GM21619 (cell line): ENCODE measurements at regions not wholly inside any gene's neighbourhood (a gene's known extent, or its start where the extent isn't known, plus 50 kb on each side); places are given as distances from the start of the nearest gene placed in this dataset.
"Not testable (repeated sequence)": the region's sequence is repeated elsewhere in the genome, so short reads cannot be mapped to it uniquely, and the experiment has no call there.

Experiments used
- ATAC-seq: cut with Tn5 transposase; IDR thresholded peaks from one replicate; pipeline ENCODE4 v1.9.1; 2021; ENCODE audit not compliant: unreplicated experiment

DNA sequence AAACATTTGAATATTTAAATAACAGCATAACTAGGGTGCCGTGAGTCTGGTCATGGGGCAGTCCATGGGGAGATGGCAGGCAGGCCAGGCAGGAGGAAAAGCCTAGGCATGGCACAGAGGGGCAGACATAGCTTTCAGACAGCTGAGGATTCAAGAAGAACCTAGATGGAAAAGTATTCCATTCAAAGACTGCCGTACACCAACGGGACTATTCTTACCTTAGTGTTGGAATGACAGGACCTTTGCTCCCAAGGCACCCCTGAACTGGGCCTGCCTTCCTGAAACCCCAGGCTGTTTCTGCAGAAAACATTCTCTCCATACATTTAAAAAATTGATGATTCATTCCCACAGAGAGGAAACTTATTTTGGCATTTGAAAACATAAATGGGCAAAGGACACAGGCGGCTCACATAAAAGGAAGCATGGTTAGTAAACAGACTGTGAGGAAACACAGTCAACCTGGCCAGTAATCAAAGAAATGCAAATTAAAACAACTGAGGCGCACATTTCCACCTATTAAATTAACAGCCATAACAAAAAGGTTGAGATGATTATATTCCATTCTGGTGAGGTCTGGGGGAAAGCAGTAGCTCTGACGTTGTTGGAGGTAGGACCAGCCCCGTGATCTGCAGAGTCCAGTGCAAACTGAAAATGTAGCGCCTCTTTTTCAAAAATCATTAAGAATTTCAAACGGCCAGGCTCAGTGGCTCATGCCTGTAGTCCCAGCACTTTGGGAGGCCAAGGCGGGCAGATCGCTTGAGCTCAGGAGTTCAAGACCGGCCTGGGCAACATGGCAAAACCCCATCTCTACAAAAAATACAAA lies 71.3 kb upstream of the SMAD3 start:
- no peak for ATAC-seq

DNA sequence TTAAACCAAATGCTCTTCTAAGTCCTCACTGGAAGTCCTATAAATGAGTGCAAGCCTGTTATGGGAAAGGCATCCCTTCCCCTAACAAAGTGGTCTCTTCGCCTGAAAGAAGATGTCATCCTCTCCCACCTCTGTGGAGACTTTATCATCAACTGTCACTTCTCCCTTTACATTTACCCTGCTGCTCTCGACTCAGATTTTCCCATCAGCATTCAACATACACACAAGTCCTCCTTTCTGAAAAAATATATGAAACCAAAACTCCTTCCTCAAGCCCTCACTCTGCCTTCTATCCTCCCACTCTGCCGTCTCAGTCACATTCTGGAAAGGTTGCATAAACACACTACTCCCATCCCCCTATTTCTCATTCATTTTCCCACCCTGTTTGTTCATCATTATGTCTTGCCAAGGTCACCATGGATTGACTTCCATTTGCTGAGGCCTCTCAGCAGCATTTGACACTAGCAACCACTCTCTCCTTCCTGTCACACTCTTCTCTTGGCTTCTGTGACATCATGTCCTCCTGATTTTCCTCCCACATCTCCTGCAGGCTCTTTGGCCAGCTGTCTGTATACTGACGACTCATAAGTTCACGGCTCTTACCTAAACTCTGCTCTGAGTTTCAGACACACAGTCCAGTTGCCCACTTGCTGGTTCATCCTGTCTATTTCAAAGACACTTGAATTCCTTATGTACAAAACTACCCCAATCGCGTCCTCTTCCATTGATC lies 70.3 kb upstream of the SMAD3 start:
- no peak for ATAC-seq

DNA sequence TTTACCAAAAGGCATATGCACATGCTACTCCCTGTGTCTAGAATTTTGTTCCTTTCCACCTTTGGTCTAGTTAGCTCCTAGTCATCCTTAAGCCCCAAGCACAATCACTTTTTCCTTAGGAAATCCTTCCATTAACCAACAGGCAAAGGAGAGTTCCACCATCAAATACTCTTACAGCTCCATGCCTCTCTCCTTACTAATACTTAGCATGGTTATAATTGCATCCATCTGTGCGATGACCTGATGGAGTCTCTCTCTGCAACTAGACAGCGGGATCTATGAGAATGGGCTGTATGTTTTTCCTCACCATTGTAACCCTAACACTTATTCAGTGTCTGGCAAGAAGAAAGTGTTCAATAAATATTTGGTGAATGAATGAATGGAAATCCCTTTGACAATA lies 69.3 kb upstream of the SMAD3 start:
- no peak for ATAC-seq

DNA sequence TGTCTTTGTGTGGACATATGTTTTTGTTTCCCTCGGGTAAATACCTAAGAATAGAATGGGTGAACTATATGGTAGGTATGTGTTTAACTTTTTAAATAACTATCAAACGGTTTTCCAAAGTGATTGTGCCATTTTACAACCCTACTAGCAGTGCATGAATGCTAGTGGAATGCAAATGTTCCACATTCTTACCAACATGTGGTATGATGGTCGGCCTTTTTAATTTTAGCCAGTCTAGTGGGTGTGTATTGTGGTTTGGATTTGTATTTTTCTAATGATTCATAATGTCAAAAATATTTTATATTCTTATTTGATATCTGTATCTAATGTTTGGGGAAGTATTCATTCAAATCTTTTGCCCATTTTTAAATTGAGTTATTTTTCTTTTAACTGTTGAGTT lies 68.2 kb upstream of the SMAD3 start:
- no peak for ATAC-seq

DNA sequence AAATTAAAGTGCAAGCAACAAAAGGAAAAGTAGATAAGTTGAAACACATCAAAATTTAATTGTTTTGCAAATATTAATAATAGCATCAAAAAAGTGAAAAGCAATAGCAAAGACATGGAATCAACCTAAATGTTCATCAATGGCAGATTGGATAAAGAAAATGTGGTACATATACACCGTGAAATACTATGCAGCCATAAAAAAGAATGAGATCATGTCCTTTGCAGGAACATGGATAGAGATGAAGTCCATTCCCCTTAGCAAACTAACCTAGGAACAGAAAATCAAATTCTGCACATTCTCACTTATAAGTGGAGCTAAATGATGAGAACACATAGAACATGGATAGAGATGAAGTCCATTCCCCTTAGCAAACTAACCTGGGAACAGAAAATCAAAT lies 67.2 kb upstream of the SMAD3 start:
- ATAC-seq: not testable (repeated sequence)

DNA sequence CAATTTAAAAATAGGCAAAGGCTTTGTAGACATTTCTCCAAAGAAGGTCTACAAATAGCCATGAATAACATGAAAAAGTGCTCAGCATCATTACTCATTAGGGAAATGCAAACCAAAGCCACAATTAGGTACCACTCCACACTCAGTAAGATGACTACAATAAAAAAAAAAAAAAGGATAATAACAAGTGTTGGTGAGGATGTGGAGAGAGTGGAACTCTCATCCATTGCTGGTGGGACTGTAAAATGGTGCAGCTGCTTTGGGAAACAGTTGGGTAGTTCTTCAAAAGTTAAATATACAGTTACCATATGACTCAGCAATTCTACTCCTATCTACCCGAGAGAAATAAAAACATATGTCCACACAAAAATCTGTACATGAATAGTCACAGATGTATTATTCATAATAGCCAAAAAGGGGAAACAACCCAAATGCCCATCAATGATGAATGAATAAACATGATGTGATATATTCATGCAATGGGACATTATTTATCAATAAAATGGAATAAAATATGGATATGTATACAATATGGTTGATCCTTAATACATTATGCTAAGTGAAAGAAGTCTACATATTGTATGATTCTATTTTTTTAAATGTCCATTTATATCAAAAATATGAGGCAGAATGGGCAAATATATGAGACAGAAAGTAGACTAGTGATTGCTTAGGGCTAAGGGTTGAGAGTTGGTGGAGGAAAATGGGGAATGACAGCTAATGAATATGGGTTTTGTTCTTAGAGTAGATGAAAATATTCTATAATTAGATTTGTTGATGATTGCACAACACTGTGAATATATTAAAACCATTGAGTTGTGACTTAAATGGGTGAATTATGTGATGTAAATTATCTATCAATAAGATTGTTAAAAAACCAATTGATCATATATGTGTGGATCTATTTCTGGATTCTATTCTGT lies 66.1 kb upstream of the SMAD3 start:
- ATAC-seq: no peak

DNA sequence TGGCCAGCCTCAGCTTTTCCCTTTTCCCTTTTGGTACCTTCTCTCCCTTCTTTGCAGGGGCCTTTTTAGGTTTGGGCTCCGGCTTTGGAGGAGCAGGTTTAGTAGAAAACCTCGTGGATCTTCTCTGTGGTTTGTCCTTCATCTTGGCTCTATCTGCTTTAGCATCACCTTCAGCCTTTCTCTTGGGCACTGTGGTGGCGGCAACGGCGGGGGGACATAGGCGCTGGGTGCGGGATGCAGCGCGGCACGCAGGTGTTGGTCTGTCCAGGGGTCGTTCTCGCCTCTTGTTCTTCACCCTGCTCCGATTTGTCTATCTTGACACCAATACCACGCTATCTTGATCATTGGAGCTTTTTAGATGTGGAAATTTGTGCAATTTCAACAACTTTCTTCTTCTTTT lies 64.5 kb upstream of the SMAD3 start:
- ATAC-seq: no peak

DNA sequence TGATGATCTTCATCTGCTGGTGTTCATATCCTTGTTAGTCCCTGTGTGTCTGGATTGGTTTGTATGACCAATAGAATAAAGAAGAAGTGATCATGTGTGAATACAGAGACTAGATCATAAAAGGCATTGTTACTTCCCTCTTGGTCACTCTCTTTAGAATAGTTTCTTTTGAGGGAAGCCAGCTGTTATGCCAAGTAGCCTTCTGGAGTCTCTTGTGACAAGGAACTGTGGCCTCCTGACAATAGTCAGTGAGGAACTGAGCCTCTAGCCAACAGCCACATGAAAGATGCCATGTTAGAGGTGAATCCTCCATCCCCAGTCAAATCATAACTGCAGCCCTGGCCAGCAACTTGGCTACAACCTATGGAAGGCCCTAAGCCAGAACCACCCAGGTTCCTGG lies 63.0 kb upstream of the SMAD3 start:
- no peak for ATAC-seq

DNA sequence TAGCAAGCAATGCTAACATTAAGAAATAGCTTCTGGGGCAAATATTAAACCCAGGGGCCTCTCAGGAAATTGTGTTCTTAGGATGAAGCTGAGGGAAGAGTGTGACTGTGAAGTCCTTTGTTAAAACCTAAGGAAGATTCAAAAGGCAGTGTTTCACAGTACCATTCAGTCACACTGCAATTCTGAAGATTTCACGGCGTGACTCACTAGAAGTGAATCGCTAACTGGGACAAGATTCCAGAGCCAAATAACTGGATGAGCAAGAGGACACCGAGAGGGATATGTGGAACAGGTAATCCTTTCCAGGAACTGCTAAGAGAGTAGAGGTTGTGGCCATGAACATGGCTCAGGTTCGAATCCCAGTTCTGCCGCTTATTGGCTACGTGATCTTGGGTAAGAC lies 61.8 kb upstream of the SMAD3 start:
- ATAC-seq: no peak

DNA sequence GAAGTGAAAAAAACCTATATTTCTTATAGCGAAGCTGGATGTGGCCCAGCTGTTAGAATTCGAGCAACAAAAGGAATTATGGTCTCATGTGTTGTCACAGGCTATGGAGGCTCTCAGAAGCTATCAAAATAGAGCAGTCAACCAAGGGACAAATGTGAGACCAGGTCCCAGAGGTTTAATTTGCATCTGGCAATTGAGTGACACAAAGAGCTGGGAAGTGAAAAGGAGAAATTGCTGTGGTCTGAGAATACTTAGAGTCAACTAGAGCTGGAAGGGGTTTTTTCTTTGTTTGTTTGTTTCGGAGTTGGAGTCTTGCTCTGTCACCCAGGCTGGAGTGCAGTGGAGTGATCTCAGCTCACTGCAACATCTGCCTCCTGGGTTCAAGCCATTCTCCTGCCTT lies 61.3 kb upstream of the SMAD3 start:
- ATAC-seq: no peak

DNA sequence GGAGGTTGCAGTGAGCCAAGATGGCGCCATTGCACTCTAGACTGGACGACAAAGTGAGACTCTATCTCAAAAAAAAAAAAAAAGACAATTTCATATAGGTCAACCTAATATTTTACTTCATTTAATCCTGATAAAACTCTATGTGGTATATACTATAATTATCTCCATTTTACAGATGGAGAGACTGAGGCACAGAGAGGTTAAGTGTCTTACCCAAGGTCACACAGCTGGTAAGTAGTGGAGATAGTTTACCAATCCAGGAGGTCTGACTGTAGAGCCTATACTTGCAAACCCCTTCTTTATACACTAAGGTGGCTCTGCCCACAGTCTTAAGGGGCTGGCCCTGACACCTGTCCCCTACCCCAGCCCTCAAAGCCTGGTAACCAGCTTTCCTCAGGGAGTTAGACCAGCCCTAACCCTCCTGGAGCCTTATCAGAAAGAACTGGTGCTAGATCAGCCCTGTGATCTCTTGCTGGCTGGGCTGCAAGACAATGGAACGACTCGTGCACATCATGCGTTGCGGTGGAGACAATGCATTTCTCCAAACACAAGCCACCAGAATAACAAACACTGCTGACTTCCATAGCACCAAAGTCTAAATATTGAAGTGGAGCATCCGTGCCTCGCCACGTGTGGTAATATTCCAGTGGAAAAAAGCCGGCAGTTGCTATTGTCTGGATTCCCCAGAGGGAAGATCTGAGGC lies 60.0 kb upstream of the SMAD3 start:
- no peak for ATAC-seq

DNA sequence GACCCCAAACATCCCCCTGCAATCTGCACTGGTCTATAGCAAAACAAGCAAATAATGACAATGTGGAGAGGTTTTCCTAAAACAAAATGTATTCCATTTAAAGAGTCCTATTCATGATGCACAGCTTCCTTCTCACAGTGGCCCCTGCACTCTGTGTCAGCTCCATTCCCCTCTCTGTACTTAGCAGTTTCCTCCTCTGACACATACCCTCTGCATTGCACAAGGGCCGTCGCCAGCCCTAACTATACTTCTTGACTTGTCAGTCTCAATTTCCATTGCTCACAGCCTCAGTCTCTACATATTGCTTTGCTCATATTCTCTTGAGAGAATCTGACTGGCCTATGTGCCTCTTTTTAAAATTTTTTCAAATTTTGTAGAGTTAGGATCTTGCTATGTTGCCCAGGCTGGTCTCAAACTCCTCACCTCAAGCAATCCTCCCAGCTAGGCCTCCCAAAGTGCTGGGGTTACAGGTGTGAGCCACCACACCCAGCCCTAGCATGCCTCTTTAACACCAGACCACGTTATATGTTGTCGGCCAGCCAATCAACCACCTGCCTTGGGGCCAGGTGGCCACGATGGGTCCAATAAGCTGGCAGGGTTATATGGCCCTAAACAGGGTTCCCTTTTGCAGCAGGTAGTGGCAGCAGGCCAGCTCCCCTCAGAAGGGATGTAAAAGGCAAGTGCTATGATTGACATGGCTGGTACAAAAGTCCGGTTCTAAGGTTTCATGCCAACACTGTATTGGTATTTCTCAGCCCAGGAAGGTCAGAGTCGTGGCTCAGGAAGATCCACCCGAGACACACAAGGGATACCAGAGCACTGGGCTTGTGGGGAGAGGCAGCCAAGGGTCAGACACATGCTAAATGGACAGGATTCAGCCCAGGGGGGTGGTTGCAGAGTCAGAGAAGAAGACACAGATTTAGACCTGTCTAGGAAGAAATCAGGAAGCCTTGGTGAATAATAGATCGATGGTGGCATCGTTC lies 59.0 kb upstream of the SMAD3 start:
- ATAC-seq: no peak

DNA sequence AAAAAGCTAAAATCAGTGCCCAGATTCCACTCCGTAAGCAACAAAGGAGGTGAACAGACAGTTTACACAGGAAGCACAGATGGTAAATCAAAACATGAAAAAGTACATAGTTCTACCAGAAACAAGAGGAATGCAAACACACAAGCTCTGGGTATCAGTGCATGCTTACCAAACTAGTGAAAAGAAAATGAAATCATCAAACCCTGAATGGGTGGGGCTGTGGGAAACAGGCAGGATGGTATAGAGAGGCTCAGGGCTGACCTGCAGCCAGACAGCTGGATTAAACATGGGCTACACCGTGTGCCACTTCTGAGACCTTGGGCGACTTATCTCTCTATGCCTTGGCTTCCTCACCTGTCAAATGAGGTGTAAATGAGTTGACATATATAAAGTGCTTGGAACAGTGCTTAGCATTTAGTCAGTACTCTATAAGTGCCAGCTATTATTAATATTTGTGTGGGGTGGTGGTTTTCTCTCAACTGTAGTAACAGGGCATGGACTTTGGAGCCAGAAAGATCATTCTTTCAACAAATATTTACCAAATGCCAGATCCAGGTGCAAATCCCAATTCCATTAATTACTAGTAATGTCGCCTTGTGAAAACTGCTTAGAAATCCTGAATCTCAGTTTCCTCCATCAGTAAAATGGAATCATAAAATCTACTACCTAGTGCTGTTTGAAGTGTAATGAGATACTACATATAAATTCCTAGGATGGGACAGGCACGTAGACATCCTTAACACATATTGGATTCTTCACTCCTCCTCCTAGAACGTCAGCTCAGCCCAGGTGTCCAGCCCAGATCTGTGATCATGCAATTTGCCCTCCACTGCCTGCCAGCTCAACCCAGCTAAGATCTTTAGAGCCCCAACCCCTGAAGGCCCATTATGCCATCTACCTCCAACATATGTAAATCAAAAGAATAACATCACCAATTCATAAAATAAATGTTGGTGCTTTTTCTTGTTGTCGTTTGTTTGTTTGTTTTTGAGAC lies 55.5 kb upstream of the SMAD3 start:
- ATAC-seq: no peak

DNA sequence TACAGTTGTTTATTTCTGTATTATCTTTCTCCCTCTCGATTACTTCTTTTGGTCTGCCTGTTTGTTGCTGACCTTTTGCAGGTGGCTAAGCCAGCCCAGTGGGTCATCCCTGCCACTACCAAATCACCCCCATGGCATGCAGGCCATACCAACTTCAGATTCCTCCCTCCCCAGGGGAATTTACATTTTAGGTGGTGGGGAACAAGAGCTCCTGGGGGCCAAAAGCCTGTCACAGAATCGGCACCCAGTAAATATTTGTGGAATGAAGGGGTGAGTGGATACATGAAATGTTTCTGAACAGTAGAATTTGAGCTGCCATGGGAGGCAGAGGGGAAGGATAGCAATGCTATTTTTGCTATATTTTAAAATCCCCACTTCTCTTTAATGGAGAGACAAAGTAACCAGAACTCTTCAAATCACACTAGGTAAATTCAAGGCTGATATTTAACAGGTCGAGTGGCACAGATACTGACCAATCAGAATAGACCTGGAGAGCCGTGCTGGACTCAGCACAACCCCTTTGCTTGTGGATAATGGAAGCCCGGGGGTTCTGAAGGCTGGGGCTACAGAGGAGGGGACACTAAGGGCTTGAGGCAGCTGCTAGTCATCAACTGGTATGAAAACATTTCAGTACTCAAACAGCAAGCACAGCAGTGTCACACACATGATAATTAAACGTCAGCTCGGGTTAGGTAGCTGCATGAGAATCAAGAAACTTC lies 54.3 kb upstream of the SMAD3 start:
- ATAC-seq: no peak

DNA sequence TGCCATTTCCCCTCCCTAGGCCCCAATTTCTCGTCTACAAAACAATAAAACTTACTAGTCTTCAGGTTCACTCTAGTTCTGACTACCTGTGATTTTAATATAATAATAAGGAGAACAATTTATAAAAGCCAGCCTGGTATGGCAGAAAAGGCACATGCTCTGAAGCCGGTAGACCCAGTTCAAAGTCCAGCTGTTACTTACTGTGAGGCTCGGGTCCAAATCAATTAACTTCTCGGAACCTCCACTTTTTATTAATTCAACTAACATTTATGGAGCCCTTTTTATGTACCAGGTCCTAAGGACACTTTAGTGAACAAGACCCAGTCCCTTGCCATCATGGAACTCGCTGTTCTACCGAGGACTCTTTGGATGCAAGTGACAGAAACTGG lies 53.8 kb upstream of the SMAD3 start:
- ATAC-seq: no peak

DNA sequence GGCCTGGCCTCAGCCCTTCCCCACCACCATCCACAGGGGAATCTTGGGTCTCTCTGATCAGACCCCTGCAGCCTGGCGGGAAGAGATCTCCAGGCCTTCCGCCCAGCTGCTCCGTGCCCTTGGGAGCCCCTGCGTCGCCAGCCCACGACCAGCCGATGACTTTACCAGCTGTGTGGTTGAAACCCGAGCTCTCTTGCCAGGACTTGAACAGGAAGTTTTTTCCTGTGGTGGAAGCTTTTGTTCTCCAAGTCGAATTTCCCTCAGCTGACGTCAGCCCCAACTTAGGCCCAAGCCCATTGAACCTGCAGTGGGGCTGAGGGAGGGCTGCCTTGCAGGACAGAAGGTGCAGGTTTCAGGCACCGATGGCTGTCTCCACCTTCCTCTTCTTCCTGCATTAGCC lies 51.7 kb upstream of the SMAD3 start:
- no peak for ATAC-seq
